ENCODE measurements at regions not wholly inside any gene's neighbourhood (a gene's known extent, or its start where the extent isn't known, plus 50 kb on each side); places are given as distances from the start of the nearest gene placed in this dataset.
"Not testable (repeated sequence)": the region's sequence is repeated elsewhere in the genome, so short reads cannot be mapped to it uniquely, and the experiment has no call there.

DNA sequence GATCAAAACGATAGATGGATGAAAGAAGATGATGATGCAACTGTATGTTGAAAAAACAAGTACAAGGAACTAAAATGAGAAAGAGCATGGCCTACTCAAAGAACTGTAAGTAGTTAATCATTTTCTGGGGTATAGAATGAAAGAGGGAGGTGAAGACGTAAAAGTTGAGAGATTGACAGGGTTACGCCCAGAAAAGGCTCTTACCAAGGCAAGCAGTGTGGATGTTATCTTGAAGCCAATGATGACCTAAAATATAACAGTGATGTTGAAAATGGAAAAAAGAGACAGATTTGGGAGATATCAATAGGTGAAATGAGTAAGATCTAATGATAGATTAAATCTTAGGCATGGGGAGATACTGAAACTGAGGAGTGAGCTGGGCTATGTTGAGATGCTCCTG lies 80.4 kb upstream of the GNAQ start:
- Mint-ChIP-seq H3K4me1 (ENCODE audit: unreplicated experiment) (no peaks in the 10 kb centered on the region), H3K4me3 (no peak overlapping the region), H3K36me3 (no peaks in the 10 kb centered on the region), H3K27ac (no peak overlapping the region), H3K27me3 (no peaks in the 10 kb centered on the region), H3K9me3 (no peaks in the 10 kb centered on the region)
- DNase-seq (ENCODE audit: extremely low spot score, unreplicated experiment): no peak
- TF ChIP-seq, protein P1, sequence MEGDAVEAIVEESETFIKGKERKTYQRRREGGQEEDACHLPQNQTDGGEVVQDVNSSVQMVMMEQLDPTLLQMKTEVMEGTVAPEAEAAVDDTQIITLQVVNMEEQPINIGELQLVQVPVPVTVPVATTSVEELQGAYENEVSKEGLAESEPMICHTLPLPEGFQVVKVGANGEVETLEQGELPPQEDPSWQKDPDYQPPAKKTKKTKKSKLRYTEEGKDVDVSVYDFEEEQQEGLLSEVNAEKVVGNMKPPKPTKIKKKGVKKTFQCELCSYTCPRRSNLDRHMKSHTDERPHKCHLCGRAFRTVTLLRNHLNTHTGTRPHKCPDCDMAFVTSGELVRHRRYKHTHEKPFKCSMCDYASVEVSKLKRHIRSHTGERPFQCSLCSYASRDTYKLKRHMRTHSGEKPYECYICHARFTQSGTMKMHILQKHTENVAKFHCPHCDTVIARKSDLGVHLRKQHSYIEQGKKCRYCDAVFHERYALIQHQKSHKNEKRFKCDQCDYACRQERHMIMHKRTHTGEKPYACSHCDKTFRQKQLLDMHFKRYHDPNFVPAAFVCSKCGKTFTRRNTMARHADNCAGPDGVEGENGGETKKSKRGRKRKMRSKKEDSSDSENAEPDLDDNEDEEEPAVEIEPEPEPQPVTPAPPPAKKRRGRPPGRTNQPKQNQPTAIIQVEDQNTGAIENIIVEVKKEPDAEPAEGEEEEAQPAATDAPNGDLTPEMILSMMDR (conservative IDR thresholded peaks at IDR 0.05): no peak

DNA sequence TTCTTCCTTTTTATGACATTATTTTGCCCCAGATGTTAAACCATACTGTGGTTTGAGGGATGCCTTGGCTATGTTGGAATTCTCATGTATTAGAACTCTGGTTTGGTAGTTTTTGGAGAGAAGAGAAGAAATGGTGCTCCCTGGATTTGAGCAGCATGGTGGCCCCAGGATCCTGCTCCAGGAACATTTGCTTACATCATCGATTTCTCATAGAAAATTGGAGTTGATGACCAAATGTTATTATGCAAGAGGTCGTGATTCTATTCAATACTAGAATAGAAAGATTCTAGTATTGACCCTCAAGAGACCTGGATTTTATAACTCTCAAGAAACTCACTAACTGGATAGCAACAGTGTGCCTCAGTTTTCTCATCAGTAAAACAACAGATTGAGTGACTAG lies 77.5 kb upstream of the GNAQ start:
- TF ChIP-seq, protein P1 (conservative IDR thresholded peaks at IDR 0.05): no peak
- Mint-ChIP-seq H3K27me3 (peaks cover 2% of the 10 kb centered on the region), H3K9me3 (no peaks in the 10 kb centered on the region), H3K27ac (no peak overlapping the region), H3K36me3 (no peaks in the 10 kb centered on the region), H3K4me1 (ENCODE audit: unreplicated experiment) (no peaks in the 10 kb centered on the region), H3K4me3 (no peak overlapping the region)
- DNase-seq (ENCODE audit: extremely low spot score, unreplicated experiment): no peak

DNA sequence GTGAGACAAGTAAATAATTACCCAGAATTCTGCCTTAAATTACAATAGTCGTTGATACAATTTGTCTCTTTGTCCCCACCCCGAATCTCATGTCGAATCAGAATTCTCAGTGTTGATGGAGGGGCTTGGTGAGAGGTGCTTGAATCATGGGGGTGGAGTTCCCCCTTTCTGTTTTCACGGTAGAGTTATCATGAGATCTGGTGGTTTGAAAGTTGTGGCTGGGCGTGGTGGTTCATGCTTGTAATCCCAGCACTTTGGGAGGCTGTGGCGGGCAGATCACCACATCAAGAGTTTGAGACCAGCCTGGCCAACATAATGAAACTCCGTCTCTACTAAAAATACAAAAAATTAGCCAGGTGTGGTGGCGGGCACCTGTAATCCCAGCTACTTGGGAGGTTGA lies 75.0 kb upstream of the GNAQ start:
- H3K4me3 Mint-ChIP-seq; H3K36me3 Mint-ChIP-seq; DNase-seq (ENCODE audit: extremely low spot score, unreplicated experiment); H3K27ac Mint-ChIP-seq; H3K4me1 Mint-ChIP-seq (ENCODE audit: unreplicated experiment); H3K27me3 Mint-ChIP-seq; H3K9me3 Mint-ChIP-seq: not testable (repeated sequence)

DNA sequence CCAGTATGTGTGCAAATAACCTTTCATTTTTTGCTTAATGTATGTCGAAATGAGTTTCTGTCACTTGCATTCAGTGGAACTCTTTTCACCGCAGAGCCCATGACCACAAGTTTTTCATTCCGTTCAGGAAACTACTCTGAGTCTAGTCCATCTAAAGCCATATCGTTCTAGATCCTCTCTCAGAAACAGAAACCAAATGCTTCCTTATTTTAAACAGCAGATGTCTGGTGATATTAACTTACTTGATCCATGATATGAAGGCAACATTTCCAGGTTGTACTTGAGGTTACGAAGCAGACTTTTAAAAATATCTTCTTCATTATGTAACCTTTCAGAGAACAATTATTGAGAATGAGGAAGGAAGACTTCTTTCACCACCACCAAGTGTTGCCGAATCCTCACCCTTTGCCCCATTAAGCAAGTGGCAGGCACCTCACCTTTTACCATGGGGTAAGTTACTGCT lies 72.4 kb upstream of the GNAQ start:
- Mint-ChIP-seq H3K4me3 (no peak overlapping the region), H3K9me3 (no peaks in the 10 kb centered on the region), H3K4me1 (ENCODE audit: unreplicated experiment) (no peaks in the 10 kb centered on the region), H3K27ac (no peak overlapping the region), H3K27me3 (peaks cover 3% of the 10 kb centered on the region), H3K36me3 (no peaks in the 10 kb centered on the region)
- no peak for DNase-seq (ENCODE audit: extremely low spot score, unreplicated experiment)
- TF ChIP-seq, protein P1 (conservative IDR thresholded peaks at IDR 0.05): no peak

DNA sequence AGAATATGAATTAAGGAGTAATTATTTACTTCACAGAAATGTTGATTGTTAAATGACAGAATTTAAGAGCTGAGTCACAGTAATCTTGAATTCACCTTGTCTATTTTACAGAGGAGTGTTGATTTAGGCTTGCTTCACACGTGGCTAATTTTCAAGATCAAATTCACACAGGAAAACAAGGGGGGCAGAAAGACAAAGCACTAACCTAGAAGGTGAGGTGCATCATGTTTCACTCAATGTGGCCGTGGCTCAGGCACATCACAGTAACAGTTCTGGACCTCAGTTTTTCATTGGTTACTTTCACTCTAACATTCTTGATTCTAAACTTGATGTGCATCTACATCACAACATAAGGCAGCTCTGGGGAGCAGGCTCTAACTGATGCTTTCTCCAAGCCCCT lies 69.6 kb upstream of the GNAQ start:
- TF ChIP-seq, protein P1 (conservative IDR thresholded peaks at IDR 0.05): no peak
- peaks cover 20% of the 10 kb centered on the region for H3K27me3 Mint-ChIP-seq
- H3K9me3 Mint-ChIP-seq: no peaks in the 10 kb centered on the region
- no peak overlapping the region for H3K27ac Mint-ChIP-seq
- H3K4me1 Mint-ChIP-seq (ENCODE audit: unreplicated experiment): no peaks in the 10 kb centered on the region
- DNase-seq (ENCODE audit: extremely low spot score, unreplicated experiment): no peak
- H3K36me3 Mint-ChIP-seq: no peaks in the 10 kb centered on the region
- H3K4me3 Mint-ChIP-seq: no peak overlapping the region

DNA sequence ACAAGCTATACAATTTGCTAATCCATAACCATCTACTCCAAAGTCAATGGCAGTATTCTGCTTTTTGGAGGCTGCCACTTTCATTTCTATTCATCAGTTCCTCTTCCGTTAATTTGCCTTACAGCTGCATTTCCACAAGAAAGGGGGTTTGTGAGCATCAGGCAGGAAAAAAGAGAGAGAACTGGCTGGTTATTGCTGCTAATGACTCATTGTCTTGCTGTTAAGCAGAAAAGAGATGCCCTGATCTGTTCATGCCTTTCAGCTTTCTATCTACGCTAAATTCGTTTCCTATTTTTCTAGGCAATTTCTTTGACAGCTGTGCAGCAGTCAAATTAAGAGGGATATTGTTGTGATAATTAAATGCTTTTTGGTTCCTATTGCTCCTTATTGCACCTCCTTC lies 65.9 kb upstream of the GNAQ start:
- peaks cover 17% of the 10 kb centered on the region for H3K27me3 Mint-ChIP-seq
- no peaks in the 10 kb centered on the region for H3K4me1 Mint-ChIP-seq (ENCODE audit: unreplicated experiment)
- no peak for DNase-seq (ENCODE audit: extremely low spot score, unreplicated experiment)
- no peaks in the 10 kb centered on the region for H3K9me3 Mint-ChIP-seq
- TF ChIP-seq, protein P1 (conservative IDR thresholded peaks at IDR 0.05): no peak
- H3K27ac Mint-ChIP-seq: no peak overlapping the region
- no peaks in the 10 kb centered on the region for H3K36me3 Mint-ChIP-seq
- no peak overlapping the region for H3K4me3 Mint-ChIP-seq
